ENCODE measurements at regions not wholly inside any gene's neighbourhood (a gene's known extent, or its start where the extent isn't known, plus 50 kb on each side); places are given as distances from the start of the nearest gene placed in this dataset.
"Not testable (repeated sequence)": the region's sequence is repeated elsewhere in the genome, so short reads cannot be mapped to it uniquely, and the experiment has no call there.

DNA sequence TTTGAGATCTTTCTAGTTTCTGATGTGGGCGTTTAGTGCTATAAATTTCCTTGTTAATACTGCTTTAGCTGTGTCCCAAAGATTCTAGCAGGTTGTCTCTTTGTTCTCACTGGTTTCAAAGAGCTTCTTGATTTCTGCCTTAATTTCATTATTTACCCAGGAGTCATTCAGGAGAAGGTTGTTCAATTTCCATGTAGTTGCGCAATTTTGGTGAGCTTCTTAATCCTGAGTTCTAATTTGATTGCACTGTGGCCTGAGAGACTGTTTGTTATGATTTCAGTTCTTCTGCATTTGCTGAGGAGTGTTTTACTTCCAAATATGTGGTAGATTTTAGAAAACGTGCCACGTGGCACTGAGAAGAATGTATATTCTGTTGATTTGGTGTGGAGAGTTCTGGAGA is 254.6 kb downstream of the ADGRL2 start:
- not testable (repeated sequence) for H3K36me3 Mint-ChIP-seq; H3K4me3 ChIP-seq (ENCODE audit: control insufficient read depth in 1 of 2, extremely low read depth in 1 of 2, low read length in 1 of 2); H3K27me3 Mint-ChIP-seq

DNA sequence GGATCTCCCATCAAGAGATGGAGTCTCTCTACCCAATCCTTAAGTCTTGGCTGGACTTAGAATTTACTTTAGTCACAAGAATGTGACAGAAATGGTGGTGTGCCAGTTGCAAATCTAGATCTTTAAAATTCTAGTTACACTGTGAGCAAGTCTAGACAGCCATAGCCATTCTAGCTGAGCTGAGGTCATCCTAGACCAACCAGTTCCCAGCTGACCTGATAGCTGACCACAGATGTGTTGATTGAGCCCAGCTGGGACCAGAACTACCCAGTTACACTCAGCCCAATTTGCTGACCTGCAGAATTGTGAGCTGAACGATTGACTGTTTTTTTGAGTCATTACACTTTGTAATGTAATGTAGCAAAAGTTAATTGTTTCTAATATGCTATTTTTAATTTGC is 251.8 kb downstream of the ADGRL2 start:
- H3K9me3 ChIP-seq: no peaks in the 10 kb centered on the region
- ATAC-seq (replicated peaks in 1 of 4) (no peak), DNase-seq (no peak)
- no peak overlapping the region for H3K4me3 ChIP-seq (ENCODE audit: control insufficient read depth in 1 of 2, extremely low read depth in 1 of 2, low read length in 1 of 2)
- H3K4me1 Mint-ChIP-seq: no peaks in the 10 kb centered on the region
- POLR2A ChIA-PET: no interaction called here
- no peaks in the 10 kb centered on the region for H3K36me3 ChIP-seq (ENCODE audit: control insufficient read depth in 2 of 2, extremely low read depth in 1 of 2, insufficient read depth in 1 of 2, low read length in 1 of 2)
- no peaks in the 10 kb centered on the region for H3K4me1 ChIP-seq (ENCODE audit: control insufficient read depth in 1 of 2, extremely low read depth in 1 of 2, insufficient read depth in 2 of 2, low read length in 2 of 2)
- no peaks in the 10 kb centered on the region for H3K27me3 ChIP-seq (replicated peaks in 1 of 2; ENCODE audit: control insufficient read depth in 2 of 2, extremely low read depth in 1 of 2, insufficient read depth in 2 of 2, low read length in 1 of 2)
- CTCF ChIA-PET: no interaction called here
- no peak overlapping the region for H3K4me3 Mint-ChIP-seq
- peaks cover 5 to 18% (median 11%) of the 10 kb centered on the region in 3 donors for H3K9me3 Mint-ChIP-seq
- no peaks in the 10 kb centered on the region for H3K27me3 Mint-ChIP-seq
- no peak overlapping the region for H3K27ac Mint-ChIP-seq
- whole genome bisulfite sequencing (ENCODE audit: insufficient coverage): no CpG with 5 or more reads among the region's 1 CpG
- H3K36me3 Mint-ChIP-seq: no peaks in the 10 kb centered on the region
- H3K27ac ChIP-seq (ENCODE audit: low read length): no peak overlapping the region

More for the DNA sequence above, 254.6 kb downstream of the ADGRL2 start:
- H3K36me3 ChIP-seq (ENCODE audit: control insufficient read depth in 2 of 2, extremely low read depth in 1 of 2, insufficient read depth in 1 of 2, low read length in 1 of 2); DNase-seq; ATAC-seq (replicated peaks in 1 of 4); H3K4me1 Mint-ChIP-seq; H3K27ac ChIP-seq (ENCODE audit: low read length); H3K4me3 Mint-ChIP-seq; H3K27me3 ChIP-seq (replicated peaks in 1 of 2; ENCODE audit: control insufficient read depth in 2 of 2, extremely low read depth in 1 of 2, insufficient read depth in 2 of 2, low read length in 1 of 2); H3K9me3 ChIP-seq; H3K27ac Mint-ChIP-seq; H3K4me1 ChIP-seq (ENCODE audit: control insufficient read depth in 1 of 2, extremely low read depth in 1 of 2, insufficient read depth in 2 of 2, low read length in 2 of 2); CTCF ChIA-PET: not testable (repeated sequence)
- POLR2A ChIA-PET: interaction anchor here in 1 of 2 donors (0.6 kb wide), 1 partner anchor 21 kb away, joined by 3 read pairs; no protein-coding TSS in a partner anchor
- 75% methylated on average over 4 of the region's 4 CpGs for WGBS (ENCODE audit: insufficient coverage)
- H3K9me3 Mint-ChIP-seq: peaks cover 5 to 19% (median 11%) of the 10 kb centered on the region in 3 donors

DNA sequence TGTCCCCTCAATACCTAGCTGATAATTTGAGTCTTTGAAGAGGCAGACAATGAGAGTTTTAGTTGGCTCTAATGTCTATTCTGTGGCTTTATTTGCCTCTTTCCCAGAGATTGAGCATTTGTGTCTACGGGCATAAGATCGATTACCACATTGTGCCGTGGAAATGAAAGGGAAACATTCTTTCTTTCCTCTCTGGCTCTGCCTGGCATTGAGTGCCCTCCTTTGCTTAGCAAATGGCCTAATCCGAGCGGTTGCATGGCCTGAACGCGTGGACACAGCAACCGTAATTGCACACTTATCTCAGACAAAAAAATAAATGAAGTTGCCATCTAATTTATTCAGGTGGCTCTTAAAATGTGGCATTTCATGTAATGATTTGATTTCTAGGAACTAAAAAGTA is 247.9 kb downstream of the ADGRL2 start:
- WGBS (ENCODE audit: insufficient coverage): 84% methylated on average over 3 of the region's 8 CpGs
- H3K9me3 ChIP-seq: no peaks in the 10 kb centered on the region
- H3K4me3 ChIP-seq (ENCODE audit: control insufficient read depth in 1 of 2, extremely low read depth in 1 of 2, low read length in 1 of 2): no peak overlapping the region
- H3K4me3 Mint-ChIP-seq: no peak overlapping the region
- ChIA-PET POLR2A (no interaction called here), CTCF (no interaction called here)
- no peak overlapping the region for H3K27ac ChIP-seq (ENCODE audit: low read length)
- H3K4me1 Mint-ChIP-seq: no peaks in the 10 kb centered on the region
- no peak overlapping the region for H3K27ac Mint-ChIP-seq
- no peak for ATAC-seq (replicated peaks in 1 of 4)
- no peak for DNase-seq
- peaks cover 0 to 9% (median 5%) of the 10 kb centered on the region in 3 donors for H3K9me3 Mint-ChIP-seq
- no peaks in the 10 kb centered on the region for H3K4me1 ChIP-seq (ENCODE audit: control insufficient read depth in 1 of 2, extremely low read depth in 1 of 2, insufficient read depth in 2 of 2, low read length in 2 of 2)
- H3K36me3 Mint-ChIP-seq: no peaks in the 10 kb centered on the region
- H3K27me3 ChIP-seq (replicated peaks in 1 of 2; ENCODE audit: control insufficient read depth in 2 of 2, extremely low read depth in 1 of 2, insufficient read depth in 2 of 2, low read length in 1 of 2): no peaks in the 10 kb centered on the region
- no peaks in the 10 kb centered on the region for H3K27me3 Mint-ChIP-seq
- no peaks in the 10 kb centered on the region for H3K36me3 ChIP-seq (ENCODE audit: control insufficient read depth in 2 of 2, extremely low read depth in 1 of 2, insufficient read depth in 1 of 2, low read length in 1 of 2)

DNA sequence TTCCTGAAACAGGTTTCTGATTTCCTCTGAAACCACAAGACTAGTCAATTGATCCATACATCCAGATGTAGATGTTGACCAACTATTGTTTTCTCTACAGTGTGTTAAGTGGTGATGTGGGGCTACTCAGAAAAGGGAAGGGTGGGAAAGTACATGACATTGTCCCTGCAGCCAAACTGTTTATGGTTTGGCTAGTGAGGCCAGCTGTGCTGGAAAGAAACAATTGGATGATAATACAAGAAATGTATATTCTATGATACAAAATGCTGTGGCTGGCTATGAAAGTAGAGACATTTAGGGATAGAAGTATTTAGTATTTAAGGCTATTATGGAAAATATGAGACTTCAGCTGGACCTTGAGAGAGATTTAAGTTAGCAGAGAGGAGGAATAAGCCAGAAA is 244.5 kb downstream of the ADGRL2 start:
- DNase-seq: no peak
- ATAC-seq (replicated peaks in 1 of 4): no peak
- Mint-ChIP-seq H3K27ac (no peak overlapping the region), H3K27me3 (peaks cover 8 to 17% of the 10 kb centered on the region in 2 donors), H3K9me3 (peaks cover 0 to 13% (median 3%) of the 10 kb centered on the region in 3 donors), H3K4me3 (no peak overlapping the region), H3K4me1 (no peaks in the 10 kb centered on the region), H3K36me3 (no peaks in the 10 kb centered on the region)
- H3K27me3 ChIP-seq (replicated peaks in 1 of 2; ENCODE audit: control insufficient read depth in 2 of 2, extremely low read depth in 1 of 2, insufficient read depth in 2 of 2, low read length in 1 of 2): no peaks in the 10 kb centered on the region
- H3K4me3 ChIP-seq (ENCODE audit: control insufficient read depth in 1 of 2, extremely low read depth in 1 of 2, low read length in 1 of 2): no peak overlapping the region
- ChIA-PET POLR2A (no interaction called here), CTCF (no interaction called here)
- no peaks in the 10 kb centered on the region for H3K4me1 ChIP-seq (ENCODE audit: control insufficient read depth in 1 of 2, extremely low read depth in 1 of 2, insufficient read depth in 2 of 2, low read length in 2 of 2)
- no peaks in the 10 kb centered on the region for H3K9me3 ChIP-seq
- no peaks in the 10 kb centered on the region for H3K36me3 ChIP-seq (ENCODE audit: control insufficient read depth in 2 of 2, extremely low read depth in 1 of 2, insufficient read depth in 1 of 2, low read length in 1 of 2)
- H3K27ac ChIP-seq (ENCODE audit: low read length): no peak overlapping the region

DNA sequence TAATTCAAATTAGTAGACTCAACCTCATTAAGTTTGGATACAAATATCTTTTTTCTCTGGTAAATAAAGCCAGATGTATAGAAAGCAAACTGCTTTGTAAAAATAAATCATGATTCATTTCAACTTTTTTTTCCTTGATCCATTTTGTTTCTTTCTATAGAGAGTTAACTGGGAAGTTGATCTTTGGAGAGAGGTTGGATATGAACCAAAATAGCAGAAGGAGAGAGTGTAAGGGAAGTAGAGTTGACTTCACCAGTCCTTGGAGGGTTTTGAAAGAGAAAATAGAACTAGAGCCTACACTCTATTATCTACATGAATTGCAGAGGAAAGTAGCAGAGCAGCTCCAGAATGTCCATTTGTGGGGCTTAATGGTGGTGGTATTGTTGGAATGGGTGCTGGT is 243.8 kb downstream of the ADGRL2 start:
- ChIA-PET CTCF (no interaction called here), POLR2A (no interaction called here)
- Histone ChIP-seq H3K4me1 (ENCODE audit: control insufficient read depth in 1 of 2, extremely low read depth in 1 of 2, insufficient read depth in 2 of 2, low read length in 2 of 2) (no peaks in the 10 kb centered on the region), H3K9me3 (no peaks in the 10 kb centered on the region), H3K27ac (ENCODE audit: low read length) (no peak overlapping the region), H3K36me3 (ENCODE audit: control insufficient read depth in 2 of 2, extremely low read depth in 1 of 2, insufficient read depth in 1 of 2, low read length in 1 of 2) (no peaks in the 10 kb centered on the region), H3K27me3 (replicated peaks in 1 of 2; ENCODE audit: control insufficient read depth in 2 of 2, extremely low read depth in 1 of 2, insufficient read depth in 2 of 2, low read length in 1 of 2) (no peaks in the 10 kb centered on the region), H3K4me3 (ENCODE audit: control insufficient read depth in 1 of 2, extremely low read depth in 1 of 2, low read length in 1 of 2) (no peak overlapping the region)
- H3K4me1 Mint-ChIP-seq: no peaks in the 10 kb centered on the region
- H3K36me3 Mint-ChIP-seq: no peaks in the 10 kb centered on the region
- peaks cover 8 to 17% of the 10 kb centered on the region in 2 donors for H3K27me3 Mint-ChIP-seq
- no peak overlapping the region for H3K4me3 Mint-ChIP-seq
- DNase-seq (no peak), ATAC-seq (replicated peaks in 1 of 4) (no peak)
- no peak overlapping the region for H3K27ac Mint-ChIP-seq
- H3K9me3 Mint-ChIP-seq: peaks cover 0 to 19% (median 3%) of the 10 kb centered on the region in 3 donors

DNA sequence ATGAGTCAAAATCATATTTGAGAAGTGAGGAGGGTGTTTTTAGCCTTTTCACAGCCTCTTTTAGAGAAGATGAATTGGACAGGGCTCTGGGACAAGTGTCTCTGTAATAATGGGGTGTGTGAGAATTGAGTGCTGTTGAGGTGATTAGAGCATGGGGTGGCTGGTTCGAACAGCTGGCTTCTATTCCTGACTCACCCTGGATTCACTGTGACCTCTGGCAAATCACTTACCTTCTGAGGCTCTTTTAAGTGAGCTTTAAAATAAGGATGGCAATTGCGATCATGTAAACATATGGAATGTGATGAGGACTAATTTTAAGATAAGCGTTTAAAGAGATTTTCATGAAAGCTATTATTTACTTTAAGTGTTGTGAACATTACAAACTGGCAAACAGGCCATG is 243.4 kb downstream of the ADGRL2 start:
- ATAC-seq (replicated peaks in 1 of 4) (no peak), DNase-seq (no peak)
- H3K4me1 Mint-ChIP-seq: no peaks in the 10 kb centered on the region
- Histone ChIP-seq H3K36me3 (ENCODE audit: control insufficient read depth in 2 of 2, extremely low read depth in 1 of 2, insufficient read depth in 1 of 2, low read length in 1 of 2) (no peaks in the 10 kb centered on the region), H3K9me3 (no peaks in the 10 kb centered on the region), H3K27me3 (replicated peaks in 1 of 2; ENCODE audit: control insufficient read depth in 2 of 2, extremely low read depth in 1 of 2, insufficient read depth in 2 of 2, low read length in 1 of 2) (no peaks in the 10 kb centered on the region), H3K4me3 (ENCODE audit: control insufficient read depth in 1 of 2, extremely low read depth in 1 of 2, low read length in 1 of 2) (no peak overlapping the region), H3K27ac (ENCODE audit: low read length) (no peak overlapping the region), H3K4me1 (ENCODE audit: control insufficient read depth in 1 of 2, extremely low read depth in 1 of 2, insufficient read depth in 2 of 2, low read length in 2 of 2) (no peaks in the 10 kb centered on the region)
- ChIA-PET POLR2A (no interaction called here), CTCF (no interaction called here)
- no peaks in the 10 kb centered on the region for H3K36me3 Mint-ChIP-seq
- H3K27ac Mint-ChIP-seq: no peak overlapping the region
- no CpG with 5 or more reads among the region's 3 CpGs for WGBS (ENCODE audit: insufficient coverage)
- H3K9me3 Mint-ChIP-seq: peaks cover 0 to 19% (median 3%) of the 10 kb centered on the region in 3 donors
- H3K4me3 Mint-ChIP-seq: no peak overlapping the region
- H3K27me3 Mint-ChIP-seq: peaks cover 8 to 17% of the 10 kb centered on the region in 2 donors

DNA sequence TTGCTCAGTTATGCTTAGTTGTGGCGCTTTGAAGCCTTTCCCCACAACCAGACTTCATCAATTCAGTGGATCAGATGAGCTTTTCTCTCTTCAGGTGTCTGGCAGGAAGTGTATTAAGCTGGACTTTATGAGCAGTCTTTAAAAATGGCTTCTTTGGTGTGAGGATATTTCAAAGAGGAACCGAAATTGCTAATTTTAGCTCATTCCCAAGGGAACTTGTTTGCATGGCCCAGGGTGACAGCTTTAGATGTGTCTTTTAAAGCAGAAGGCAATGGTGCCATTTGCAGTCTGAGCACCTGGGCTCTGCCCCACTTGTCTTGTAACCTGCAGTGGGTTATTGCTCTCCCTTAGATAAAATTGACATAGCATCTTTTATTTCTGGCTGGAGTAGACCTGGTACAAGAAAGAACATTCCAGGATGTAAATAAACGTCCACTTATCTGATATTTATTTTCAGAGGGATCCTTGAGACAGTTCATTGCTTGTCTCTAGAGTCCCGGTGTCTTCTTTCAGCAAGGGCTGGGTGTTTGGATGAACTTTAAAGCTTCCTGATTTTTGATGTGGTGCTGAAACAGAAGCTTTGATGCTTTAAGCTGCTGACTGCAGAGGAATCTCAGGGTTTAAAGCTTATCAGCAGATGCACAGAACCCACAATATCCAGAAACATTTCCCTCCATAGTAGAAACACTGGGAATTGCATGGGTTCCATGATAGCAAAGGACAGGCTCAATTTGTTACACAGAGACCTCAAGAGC is 241.7 kb downstream of the ADGRL2 start:
- WGBS (ENCODE audit: insufficient coverage): no CpG with 5 or more reads among the region's 4 CpGs
- Mint-ChIP-seq H3K36me3 (no peaks in the 10 kb centered on the region), H3K27me3 (peaks cover 8 to 17% of the 10 kb centered on the region in 2 donors), H3K4me1 (no peaks in the 10 kb centered on the region), H3K4me3 (no peak overlapping the region), H3K9me3 (peaks cover 0 to 15% (median 3%) of the 10 kb centered on the region in 3 donors), H3K27ac (no peak overlapping the region)
- ChIA-PET CTCF (no interaction called here), POLR2A (no interaction called here)
- Histone ChIP-seq H3K9me3 (no peaks in the 10 kb centered on the region), H3K27ac (ENCODE audit: low read length) (no peak overlapping the region), H3K4me1 (ENCODE audit: control insufficient read depth in 1 of 2, extremely low read depth in 1 of 2, insufficient read depth in 2 of 2, low read length in 2 of 2) (no peaks in the 10 kb centered on the region), H3K4me3 (ENCODE audit: control insufficient read depth in 1 of 2, extremely low read depth in 1 of 2, low read length in 1 of 2) (no peak overlapping the region), H3K36me3 (ENCODE audit: control insufficient read depth in 2 of 2, extremely low read depth in 1 of 2, insufficient read depth in 1 of 2, low read length in 1 of 2) (no peaks in the 10 kb centered on the region), H3K27me3 (replicated peaks in 1 of 2; ENCODE audit: control insufficient read depth in 2 of 2, extremely low read depth in 1 of 2, insufficient read depth in 2 of 2, low read length in 1 of 2) (no peaks in the 10 kb centered on the region)
- DNase-seq (no peak), ATAC-seq (replicated peaks in 1 of 4) (no peak)

Measured in T-cell (primary cell).